Loucy (cell line): ENCODE measurements at regions not wholly inside any gene's neighbourhood (a gene's known extent, or its start where the extent isn't known, plus 50 kb on each side); places are given as distances from the start of the nearest gene placed in this dataset.

Experiments
- H2AFZ ChIP-seq: fragments of 200-600 bp; sonication (generic); 2 replicates; pipeline ENCODE4 v1.6.0; 2016; ENCODE audit warnings: antibody characterized with exemption, mild to moderate bottlenecking, low read length, moderate library complexity
- H3F3A ChIP-seq: fragments of 200-600 bp; 2 replicates; pipeline ENCODE4 v1.6.0; 2016; ENCODE audit warnings: antibody characterized with exemption, low read depth, mild to moderate bottlenecking
- H3K27me3 ChIP-seq: fragments of 200-600 bp; sonication (generic); 2 replicates; pipeline ENCODE4 v1.6.1; 2014; ENCODE audit warnings: low read length, mild to moderate bottlenecking; ENCODE audit not compliant: insufficient read depth, poor library complexity, severe bottlenecking
- H3K36me3 ChIP-seq: fragments of 200-600 bp; sonication (generic); 2 replicates; pipeline ENCODE4 v1.6.1; 2016; ENCODE audit warnings: low read length; ENCODE audit not compliant: insufficient read depth
- H3K4me1 ChIP-seq: fragments of 200-600 bp; sonication (generic); 2 replicates; pipeline ENCODE4 v1.5.1; 2014; ENCODE audit warnings: low read length, mild to moderate bottlenecking; ENCODE audit not compliant: insufficient read depth, poor library complexity, severe bottlenecking
- H3K4me2 ChIP-seq: fragments of 200-600 bp; sonication (generic); 2 replicates; pipeline ENCODE4 v1.6.0; 2014; ENCODE audit warnings: antibody characterized with exemption, low read length, low read depth, mild to moderate bottlenecking; ENCODE audit not compliant: poor library complexity, severe bottlenecking
- H3K4me3 ChIP-seq: fragments of 200-600 bp; sonication (generic); 2 replicates; pipeline ENCODE4 v1.5.1; 2014; ENCODE audit warnings: low read length, mild to moderate bottlenecking, mixed read lengths; ENCODE audit not compliant: poor library complexity, severe bottlenecking
- H3K79me2 ChIP-seq: fragments of 200-600 bp; sonication (generic); 2 replicates; pipeline ENCODE4 v1.6.1; 2014; ENCODE audit warnings: low read length; ENCODE audit not compliant: insufficient read depth
- H3K9ac ChIP-seq: fragments of 200-600 bp; sonication (generic); 2 replicates; pipeline ENCODE4 v1.6.0; 2014; ENCODE audit warnings: mild to moderate bottlenecking, low read depth, low read length, moderate library complexity; ENCODE audit not compliant: poor library complexity, severe bottlenecking
- H3K9me2 ChIP-seq: fragments of 200-600 bp; sonication (generic); replicated peaks from 2 replicates; pipeline ENCODE4 v1.6.1; 2016; ENCODE audit warnings: low read depth, low read length, mixed read lengths
- H3K9me3 ChIP-seq: fragments of 200-600 bp; sonication (generic); 2 replicates; pipeline ENCODE4 v1.6.1; 2014; ENCODE audit warnings: mild to moderate bottlenecking, antibody characterized with exemption, low read length, low read depth; ENCODE audit not compliant: insufficient read depth
- H4K20me1 ChIP-seq: fragments of 200-600 bp; sonication (generic); 2 replicates; pipeline ENCODE4 v1.6.0; 2014; ENCODE audit warnings: antibody characterized with exemption, low read length, mild to moderate bottlenecking; ENCODE audit not compliant: insufficient read depth, poor library complexity, severe bottlenecking
- EZH2phosphoT487 ChIP-seq: fragments of 200-600 bp; IDR thresholded peaks from 2 replicates; pipeline ENCODE4 v1.6.1; 2018; ENCODE audit warnings: antibody characterized with exemption, mild to moderate bottlenecking, moderate library complexity, borderline replicate concordance
- TF ChIP-seq, protein P1 (sequence below): fragments of 200-600 bp; sonication (generic); conservative IDR thresholded peaks from 2 replicates; pipeline ENCODE4 v1.5.1; 2014; ENCODE audit warnings: mild to moderate bottlenecking, antibody characterized with exemption, low read length

DNA sequence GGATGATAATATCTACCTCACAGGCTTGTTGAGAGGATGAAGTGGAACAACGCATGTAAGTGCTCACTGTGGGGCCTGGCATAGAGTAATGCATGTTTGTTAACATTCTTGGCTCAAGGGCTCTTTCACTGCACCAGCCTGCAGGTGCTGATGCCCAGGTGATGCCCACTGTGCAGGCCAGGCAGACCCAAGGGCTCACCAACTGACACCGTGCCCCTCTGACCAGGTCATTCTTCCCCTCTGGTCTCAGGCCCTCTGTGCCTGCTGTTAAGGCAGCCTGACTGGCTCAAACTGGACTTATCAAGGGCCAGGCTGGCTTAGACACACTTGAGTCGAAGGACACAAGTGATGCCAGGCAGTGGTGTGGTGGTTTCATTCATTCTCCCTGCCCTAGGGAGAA is 90.5 kb downstream of the PJA1 start:
- no peak overlapping the region for H3K4me3 ChIP-seq
- H3K4me2 ChIP-seq: no peak overlapping the region
- H4K20me1 ChIP-seq: no peaks in the 10 kb centered on the region
- no peak overlapping the region for H2AFZ ChIP-seq
- H3K27me3 ChIP-seq: no peaks in the 10 kb centered on the region
- H3K9me2 ChIP-seq: no peaks in the 10 kb centered on the region
- H3K9me3 ChIP-seq: no peaks in the 10 kb centered on the region
- H3K9ac ChIP-seq: no peak overlapping the region
- H3K4me1 ChIP-seq: no peaks in the 10 kb centered on the region
- H3K36me3 ChIP-seq: no peaks in the 10 kb centered on the region
- no peak for TF ChIP-seq EZH2phosphoT487
- TF ChIP-seq, protein P1, sequence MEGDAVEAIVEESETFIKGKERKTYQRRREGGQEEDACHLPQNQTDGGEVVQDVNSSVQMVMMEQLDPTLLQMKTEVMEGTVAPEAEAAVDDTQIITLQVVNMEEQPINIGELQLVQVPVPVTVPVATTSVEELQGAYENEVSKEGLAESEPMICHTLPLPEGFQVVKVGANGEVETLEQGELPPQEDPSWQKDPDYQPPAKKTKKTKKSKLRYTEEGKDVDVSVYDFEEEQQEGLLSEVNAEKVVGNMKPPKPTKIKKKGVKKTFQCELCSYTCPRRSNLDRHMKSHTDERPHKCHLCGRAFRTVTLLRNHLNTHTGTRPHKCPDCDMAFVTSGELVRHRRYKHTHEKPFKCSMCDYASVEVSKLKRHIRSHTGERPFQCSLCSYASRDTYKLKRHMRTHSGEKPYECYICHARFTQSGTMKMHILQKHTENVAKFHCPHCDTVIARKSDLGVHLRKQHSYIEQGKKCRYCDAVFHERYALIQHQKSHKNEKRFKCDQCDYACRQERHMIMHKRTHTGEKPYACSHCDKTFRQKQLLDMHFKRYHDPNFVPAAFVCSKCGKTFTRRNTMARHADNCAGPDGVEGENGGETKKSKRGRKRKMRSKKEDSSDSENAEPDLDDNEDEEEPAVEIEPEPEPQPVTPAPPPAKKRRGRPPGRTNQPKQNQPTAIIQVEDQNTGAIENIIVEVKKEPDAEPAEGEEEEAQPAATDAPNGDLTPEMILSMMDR: no peak
- no peaks in the 10 kb centered on the region for H3K79me2 ChIP-seq
- no peaks in the 10 kb centered on the region for H3F3A ChIP-seq

DNA sequence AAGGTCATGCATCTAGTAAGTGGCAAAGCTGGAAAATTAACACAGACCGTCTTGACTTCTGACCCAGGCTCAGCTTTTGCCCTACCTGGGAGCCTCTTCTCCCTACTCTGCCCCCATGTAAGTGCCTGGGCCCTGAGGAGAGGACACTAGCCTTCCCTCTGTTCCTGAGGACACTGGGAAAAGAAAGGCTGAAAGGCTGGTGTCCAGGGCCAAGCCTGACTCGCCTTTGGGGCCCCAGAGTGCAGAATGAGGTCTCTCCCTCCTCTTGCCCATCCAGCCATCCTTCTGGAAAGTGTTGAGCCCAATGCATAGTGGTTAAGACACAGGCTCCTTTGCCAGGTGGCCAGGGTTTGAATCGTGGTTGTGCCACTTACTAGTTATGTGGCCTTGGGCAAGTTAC is 91.5 kb downstream of the PJA1 start:
- H3F3A ChIP-seq: no peaks in the 10 kb centered on the region
- H3K4me1 ChIP-seq: no peaks in the 10 kb centered on the region
- H3K9me3 ChIP-seq: no peaks in the 10 kb centered on the region
- TF ChIP-seq, protein P1: no peak
- no peak for TF ChIP-seq EZH2phosphoT487
- no peaks in the 10 kb centered on the region for H4K20me1 ChIP-seq
- no peaks in the 10 kb centered on the region for H3K27me3 ChIP-seq
- no peak overlapping the region for H2AFZ ChIP-seq
- no peaks in the 10 kb centered on the region for H3K79me2 ChIP-seq
- H3K9me2 ChIP-seq: no peaks in the 10 kb centered on the region
- H3K4me2 ChIP-seq: no peak overlapping the region
- H3K4me3 ChIP-seq: no peak overlapping the region
- no peaks in the 10 kb centered on the region for H3K36me3 ChIP-seq
- no peak overlapping the region for H3K9ac ChIP-seq

DNA sequence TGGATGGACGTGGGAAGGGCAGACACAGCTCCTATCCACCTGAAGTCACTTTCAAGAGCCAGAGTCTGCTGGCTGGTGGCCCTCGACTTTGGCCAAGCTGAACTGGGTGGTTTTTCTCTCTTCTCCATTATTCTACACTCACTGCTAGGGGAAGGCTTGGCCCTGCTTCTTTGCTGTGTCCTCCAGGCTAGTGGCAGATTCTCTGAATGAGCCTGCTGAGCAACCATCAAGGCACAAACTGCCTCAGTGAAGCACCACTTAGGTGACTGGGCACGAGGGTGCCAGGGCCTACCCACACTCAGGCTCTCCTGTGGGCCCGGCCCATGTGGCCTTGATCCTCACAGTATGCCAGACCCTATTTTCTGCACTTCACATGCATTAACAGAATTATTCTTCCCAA is 92.0 kb downstream of the PJA1 start:
- Histone ChIP-seq H3K36me3 (no peaks in the 10 kb centered on the region), H3K4me2 (no peak overlapping the region), H3K79me2 (no peaks in the 10 kb centered on the region), H3K4me3 (no peak overlapping the region), H3F3A (no peaks in the 10 kb centered on the region), H3K9me3 (no peaks in the 10 kb centered on the region), H3K9me2 (no peaks in the 10 kb centered on the region), H2AFZ (no peak overlapping the region), H3K27me3 (no peaks in the 10 kb centered on the region), H3K4me1 (no peaks in the 10 kb centered on the region), H3K9ac (no peak overlapping the region), H4K20me1 (no peaks in the 10 kb centered on the region)
- no peak for TF ChIP-seq EZH2phosphoT487
- TF ChIP-seq, protein P1: no peak
